ENCODE measurements at regions not wholly inside any gene's neighbourhood (a gene's known extent, or its start where the extent isn't known, plus 50 kb on each side); places are given as distances from the start of the nearest gene placed in this dataset.
"Not testable (repeated sequence)": the region's sequence is repeated elsewhere in the genome, so short reads cannot be mapped to it uniquely, and the experiment has no call there.

GRCh38 chr17:20651022-20651421, 71.5 kb downstream of the CDRT15L2 start:
- not testable (repeated sequence) for H3K4ac ChIP-seq (ENCODE audit: low read length)

DNA sequence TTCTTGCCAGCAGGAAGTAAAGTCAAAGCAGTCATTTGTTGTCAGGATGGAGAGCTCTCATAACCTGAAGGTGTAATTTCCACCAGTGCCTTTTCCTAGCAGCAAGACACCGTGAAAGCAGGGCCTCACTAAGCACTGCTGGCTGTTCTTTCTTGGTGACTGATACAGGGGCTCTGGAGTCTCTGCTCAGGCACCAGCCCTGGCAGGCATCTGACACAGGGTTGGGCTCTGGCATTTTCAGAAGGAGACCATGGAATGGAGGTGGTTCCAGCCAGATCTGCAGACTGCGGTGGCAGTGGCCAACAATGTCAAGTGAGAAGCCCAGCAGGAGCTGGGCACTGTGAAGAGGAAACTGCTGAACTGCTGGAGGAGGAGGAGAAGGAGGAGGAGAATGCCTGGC, 72.2 kb downstream of the CDRT15L2 start:
- not testable (repeated sequence) for H3K23ac ChIP-seq (ENCODE audit: low read depth, low read length, poor library complexity); H2AK5ac ChIP-seq (ENCODE audit: low read depth, low read length); H3K4ac ChIP-seq (ENCODE audit: low read length); H3K27me3 ChIP-seq (ENCODE audit: control insufficient read depth in 3 of 3, insufficient read depth in 3 of 3, low read depth in 1 of 3, low read length in 3 of 3); H4K91ac ChIP-seq (ENCODE audit: low read depth, low read length, poor library complexity); H3K9ac ChIP-seq (ENCODE audit: low read depth, low read length, poor library complexity); H3K4me2 ChIP-seq (ENCODE audit: insufficient read depth, low read length, poor library complexity, severe bottlenecking); H3K9me3 ChIP-seq (replicated peaks in 1 of 2; ENCODE audit: control insufficient read depth in 2 of 2, insufficient read depth in 1 of 2, low read depth in 1 of 2, low read length in 2 of 2); H2AFZ ChIP-seq (ENCODE audit: low read length); H3K79me1 ChIP-seq (ENCODE audit: low read depth, low read length); H4K8ac ChIP-seq (ENCODE audit: low read depth, low read length); H3K4me3 ChIP-seq (ENCODE audit: low read length in 2 of 2); H3K27ac ChIP-seq (replicated peaks; ENCODE audit: low read length); DNase-seq (ENCODE audit: low spot score); H3K14ac ChIP-seq (ENCODE audit: low read length); H3K18ac ChIP-seq (ENCODE audit: low read length); H2BK12ac ChIP-seq (ENCODE audit: low read length); H3K36me3 ChIP-seq (replicated peaks in 1 of 2; ENCODE audit: control insufficient read depth in 2 of 2, insufficient read depth in 2 of 2, low read length in 2 of 2); H2BK15ac ChIP-seq (ENCODE audit: low read length); H2BK5ac ChIP-seq (ENCODE audit: low read length); H3K4me1 ChIP-seq (ENCODE audit: control insufficient read depth in 2 of 2, insufficient read depth in 1 of 2, low read depth in 1 of 2, low read length in 2 of 2); H2BK120ac ChIP-seq (ENCODE audit: low read depth, low read length)
- WGBS, 2 donors (ENCODE audit: extremely low coverage in 2 of 2, insufficient read length in 2 of 2, insufficient replicate concordance in 1 of 2), result no CpG with 5 or more reads among the region's 2 CpGs

More at GRCh38 chr17:20651022-20651421, 71.5 kb downstream of the CDRT15L2 start:
- H3K79me1 ChIP-seq (ENCODE audit: low read depth, low read length); H3K23ac ChIP-seq (ENCODE audit: low read depth, low read length, poor library complexity); DNase-seq (ENCODE audit: low spot score); H2AFZ ChIP-seq (ENCODE audit: low read length); H2BK5ac ChIP-seq (ENCODE audit: low read length); H3K9me3 ChIP-seq (replicated peaks in 1 of 2; ENCODE audit: control insufficient read depth in 2 of 2, insufficient read depth in 1 of 2, low read depth in 1 of 2, low read length in 2 of 2); H2AK5ac ChIP-seq (ENCODE audit: low read depth, low read length); H3K4me2 ChIP-seq (ENCODE audit: insufficient read depth, low read length, poor library complexity, severe bottlenecking); H3K4me3 ChIP-seq (ENCODE audit: low read length in 2 of 2); H2BK12ac ChIP-seq (ENCODE audit: low read length); H3K36me3 ChIP-seq (replicated peaks in 1 of 2; ENCODE audit: control insufficient read depth in 2 of 2, insufficient read depth in 2 of 2, low read length in 2 of 2); H3K27me3 ChIP-seq (ENCODE audit: control insufficient read depth in 3 of 3, insufficient read depth in 3 of 3, low read depth in 1 of 3, low read length in 3 of 3); H3K14ac ChIP-seq (ENCODE audit: low read length); H2BK120ac ChIP-seq (ENCODE audit: low read depth, low read length); H4K8ac ChIP-seq (ENCODE audit: low read depth, low read length); H4K91ac ChIP-seq (ENCODE audit: low read depth, low read length, poor library complexity); H3K4me1 ChIP-seq (ENCODE audit: control insufficient read depth in 2 of 2, insufficient read depth in 1 of 2, low read depth in 1 of 2, low read length in 2 of 2); H2BK15ac ChIP-seq (ENCODE audit: low read length); H3K9ac ChIP-seq (ENCODE audit: low read depth, low read length, poor library complexity); H3K18ac ChIP-seq (ENCODE audit: low read length); H3K27ac ChIP-seq (replicated peaks; ENCODE audit: low read length): not testable (repeated sequence)
- WGBS, 2 donors (ENCODE audit: extremely low coverage in 2 of 2, insufficient read length in 2 of 2, insufficient replicate concordance in 1 of 2), result no CpG with 5 or more reads among the region's 8 CpGs

GRCh38 chr17:20653391-20653790, 73.9 kb downstream of the CDRT15L2 start:
- not testable (repeated sequence) for H3K4me1 ChIP-seq (ENCODE audit: control insufficient read depth in 2 of 2, insufficient read depth in 1 of 2, low read depth in 1 of 2, low read length in 2 of 2); H3K4ac ChIP-seq (ENCODE audit: low read length); H2AFZ ChIP-seq (ENCODE audit: low read length); H4K8ac ChIP-seq (ENCODE audit: low read depth, low read length); H3K14ac ChIP-seq (ENCODE audit: low read length); H3K27ac ChIP-seq (replicated peaks; ENCODE audit: low read length); H3K18ac ChIP-seq (ENCODE audit: low read length); H3K9me3 ChIP-seq (replicated peaks in 1 of 2; ENCODE audit: control insufficient read depth in 2 of 2, insufficient read depth in 1 of 2, low read depth in 1 of 2, low read length in 2 of 2); H3K79me1 ChIP-seq (ENCODE audit: low read depth, low read length); H3K4me3 ChIP-seq (ENCODE audit: low read length in 2 of 2); H2BK12ac ChIP-seq (ENCODE audit: low read length); H2BK120ac ChIP-seq (ENCODE audit: low read depth, low read length); H2BK15ac ChIP-seq (ENCODE audit: low read length); H3K23ac ChIP-seq (ENCODE audit: low read depth, low read length, poor library complexity); DNase-seq (ENCODE audit: low spot score); H2BK5ac ChIP-seq (ENCODE audit: low read length); H3K9ac ChIP-seq (ENCODE audit: low read depth, low read length, poor library complexity); H3K4me2 ChIP-seq (ENCODE audit: insufficient read depth, low read length, poor library complexity, severe bottlenecking); H3K36me3 ChIP-seq (replicated peaks in 1 of 2; ENCODE audit: control insufficient read depth in 2 of 2, insufficient read depth in 2 of 2, low read length in 2 of 2); H3K27me3 ChIP-seq (ENCODE audit: control insufficient read depth in 3 of 3, insufficient read depth in 3 of 3, low read depth in 1 of 3, low read length in 3 of 3); H4K91ac ChIP-seq (ENCODE audit: low read depth, low read length, poor library complexity); H2AK5ac ChIP-seq (ENCODE audit: low read depth, low read length)
- no CpG with 5 or more reads among the region's 5 CpGs for WGBS, 2 donors (ENCODE audit: extremely low coverage in 2 of 2, insufficient read length in 2 of 2, insufficient replicate concordance in 1 of 2)

DNA sequence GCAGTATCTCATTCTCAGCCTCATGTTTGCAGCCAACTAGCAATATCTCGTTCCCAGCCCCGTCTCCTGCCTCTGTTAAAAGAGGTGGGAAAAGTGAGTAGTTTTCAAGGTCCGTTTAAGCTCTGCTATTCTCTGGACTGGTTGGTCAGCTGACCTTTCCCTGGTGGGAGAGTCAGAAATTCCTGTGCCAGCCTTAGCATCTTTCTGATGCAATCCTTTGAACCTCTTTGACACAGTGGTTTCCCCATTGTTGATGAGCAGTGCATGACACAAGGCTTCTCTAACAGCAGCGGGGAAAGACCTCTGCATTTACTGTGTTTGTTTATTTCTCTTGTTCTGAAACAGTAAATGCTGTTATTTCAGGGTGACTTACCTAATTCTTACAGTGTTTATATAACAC, 74.6 kb downstream of the CDRT15L2 start:
- WGBS, 2 donors (ENCODE audit: extremely low coverage in 2 of 2, insufficient read length in 2 of 2, insufficient replicate concordance in 1 of 2), result no CpG with 5 or more reads among the region's 4 CpGs
- not testable (repeated sequence) for H2AK5ac ChIP-seq (ENCODE audit: low read depth, low read length)

More for the DNA sequence above, 74.6 kb downstream of the CDRT15L2 start:
- H3K18ac ChIP-seq (ENCODE audit: low read length); H3K4ac ChIP-seq (ENCODE audit: low read length); H3K27me3 ChIP-seq (ENCODE audit: control insufficient read depth in 3 of 3, insufficient read depth in 3 of 3, low read depth in 1 of 3, low read length in 3 of 3); H3K23ac ChIP-seq (ENCODE audit: low read depth, low read length, poor library complexity); H2BK5ac ChIP-seq (ENCODE audit: low read length); DNase-seq (ENCODE audit: low spot score); H2BK120ac ChIP-seq (ENCODE audit: low read depth, low read length); H3K9ac ChIP-seq (ENCODE audit: low read depth, low read length, poor library complexity); H3K27ac ChIP-seq (replicated peaks; ENCODE audit: low read length); H3K79me1 ChIP-seq (ENCODE audit: low read depth, low read length); H3K4me2 ChIP-seq (ENCODE audit: insufficient read depth, low read length, poor library complexity, severe bottlenecking); H3K14ac ChIP-seq (ENCODE audit: low read length); H2AFZ ChIP-seq (ENCODE audit: low read length); H4K91ac ChIP-seq (ENCODE audit: low read depth, low read length, poor library complexity); H3K9me3 ChIP-seq (replicated peaks in 1 of 2; ENCODE audit: control insufficient read depth in 2 of 2, insufficient read depth in 1 of 2, low read depth in 1 of 2, low read length in 2 of 2); H2BK12ac ChIP-seq (ENCODE audit: low read length); H3K4me1 ChIP-seq (ENCODE audit: control insufficient read depth in 2 of 2, insufficient read depth in 1 of 2, low read depth in 1 of 2, low read length in 2 of 2); H3K4me3 ChIP-seq (ENCODE audit: low read length in 2 of 2); H4K8ac ChIP-seq (ENCODE audit: low read depth, low read length); H2BK15ac ChIP-seq (ENCODE audit: low read length); H3K36me3 ChIP-seq (replicated peaks in 1 of 2; ENCODE audit: control insufficient read depth in 2 of 2, insufficient read depth in 2 of 2, low read length in 2 of 2): not testable (repeated sequence)
